ENCODE measurements at regions not wholly inside any gene's neighbourhood (a gene's known extent, or its start where the extent isn't known, plus 50 kb on each side); places are given as distances from the start of the nearest gene placed in this dataset.

DNA sequence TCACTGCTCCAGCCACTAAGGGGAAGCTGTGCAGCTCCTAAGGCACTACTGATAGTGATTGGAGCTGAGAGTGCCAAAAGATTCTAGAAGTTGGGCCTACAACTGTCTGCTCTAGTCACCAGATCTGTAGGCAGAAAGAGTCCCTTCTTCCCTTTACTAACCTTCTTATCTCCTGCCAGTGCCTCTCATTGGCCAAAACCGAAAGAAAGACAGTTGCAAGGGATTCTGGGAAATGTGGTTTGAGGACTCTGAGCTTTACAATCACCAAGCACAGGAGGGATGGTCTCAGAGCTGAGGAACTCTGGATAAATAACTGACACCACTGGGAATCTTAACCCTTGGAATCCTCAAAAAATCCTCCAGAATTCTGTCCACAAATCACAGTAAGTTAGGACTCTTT lies 615.8 kb downstream of the CCSER2 start:
- H3K4me1 ChIP-seq (ENCODE audit: insufficient read depth, low read length, poor library complexity, severe bottlenecking), result no peaks in the 10 kb centered on the region
- no peaks in the 10 kb centered on the region for H3K9me3 ChIP-seq (ENCODE audit: low read depth, low read length, poor library complexity, severe bottlenecking)
- no peaks in the 10 kb centered on the region for H3K27me3 ChIP-seq (replicated peaks; ENCODE audit: insufficient read depth, low read depth, low read length, poor library complexity)
- no peak overlapping the region for H3K4me3 ChIP-seq (ENCODE audit: low read depth, low read length, poor library complexity, severe bottlenecking)
- DNase-seq (ENCODE audit: low spot score), result peak; percentile 7
- no TSS peak for BruUV-seq (replicated peaks)
- no peak overlapping the region for H3K27ac ChIP-seq (ENCODE audit: low read depth, low read length, poor library complexity, severe bottlenecking)
- CTCF ChIA-PET, result no interaction called here
- H3K36me3 ChIP-seq (ENCODE audit: insufficient read depth, low read length, poor library complexity, severe bottlenecking), result no peaks in the 10 kb centered on the region
- intact Hi-C loops (cut with micrococcal nuclease; ENCODE audit: unreplicated experiment), result no loop called here
- POLR2A ChIA-PET (ENCODE audit: low non-redundant PET), result interaction anchor here (0.7 kb wide), 1 partner anchor 1308 kb away, joined by 4 read pairs; no protein-coding TSS in a partner anchor
- TF ChIP-seq EZH2 (IDR thresholded peaks at IDR 0.05; ENCODE audit: borderline replicate concordance, low read depth, low read length, poor library complexity, severe bottlenecking), result no peak
- TF ChIP-seq, protein P1, sequence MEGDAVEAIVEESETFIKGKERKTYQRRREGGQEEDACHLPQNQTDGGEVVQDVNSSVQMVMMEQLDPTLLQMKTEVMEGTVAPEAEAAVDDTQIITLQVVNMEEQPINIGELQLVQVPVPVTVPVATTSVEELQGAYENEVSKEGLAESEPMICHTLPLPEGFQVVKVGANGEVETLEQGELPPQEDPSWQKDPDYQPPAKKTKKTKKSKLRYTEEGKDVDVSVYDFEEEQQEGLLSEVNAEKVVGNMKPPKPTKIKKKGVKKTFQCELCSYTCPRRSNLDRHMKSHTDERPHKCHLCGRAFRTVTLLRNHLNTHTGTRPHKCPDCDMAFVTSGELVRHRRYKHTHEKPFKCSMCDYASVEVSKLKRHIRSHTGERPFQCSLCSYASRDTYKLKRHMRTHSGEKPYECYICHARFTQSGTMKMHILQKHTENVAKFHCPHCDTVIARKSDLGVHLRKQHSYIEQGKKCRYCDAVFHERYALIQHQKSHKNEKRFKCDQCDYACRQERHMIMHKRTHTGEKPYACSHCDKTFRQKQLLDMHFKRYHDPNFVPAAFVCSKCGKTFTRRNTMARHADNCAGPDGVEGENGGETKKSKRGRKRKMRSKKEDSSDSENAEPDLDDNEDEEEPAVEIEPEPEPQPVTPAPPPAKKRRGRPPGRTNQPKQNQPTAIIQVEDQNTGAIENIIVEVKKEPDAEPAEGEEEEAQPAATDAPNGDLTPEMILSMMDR (conservative IDR thresholded peaks at IDR 0.05; ENCODE audit: low read depth, low read length), result no peak

DNA sequence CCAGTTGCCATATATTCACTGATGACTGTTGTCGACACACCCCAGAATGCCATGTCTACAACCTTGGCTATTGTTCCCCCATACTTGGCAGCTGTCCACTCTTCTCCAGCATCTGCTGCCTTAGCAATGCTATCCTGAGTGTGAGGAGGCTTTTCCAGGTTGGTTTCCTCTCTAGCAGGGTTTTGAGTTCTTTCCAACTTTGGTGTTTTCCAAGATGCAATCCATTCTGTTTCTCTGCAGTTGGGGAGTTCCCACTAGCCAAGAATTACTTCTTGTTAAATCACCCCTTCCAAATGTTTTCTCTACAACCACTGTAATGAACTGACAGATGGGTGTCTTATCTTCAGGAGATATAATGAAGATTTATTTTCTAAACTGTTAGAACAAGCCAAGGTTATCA lies 617.4 kb downstream of the CCSER2 start:
- POLR2A ChIA-PET (ENCODE audit: low non-redundant PET), result no interaction called here
- TF ChIP-seq EZH2 (IDR thresholded peaks at IDR 0.05; ENCODE audit: borderline replicate concordance, low read depth, low read length, poor library complexity, severe bottlenecking), result no peak
- TF ChIP-seq, protein P1 (conservative IDR thresholded peaks at IDR 0.05; ENCODE audit: low read depth, low read length), result no peak

DNA sequence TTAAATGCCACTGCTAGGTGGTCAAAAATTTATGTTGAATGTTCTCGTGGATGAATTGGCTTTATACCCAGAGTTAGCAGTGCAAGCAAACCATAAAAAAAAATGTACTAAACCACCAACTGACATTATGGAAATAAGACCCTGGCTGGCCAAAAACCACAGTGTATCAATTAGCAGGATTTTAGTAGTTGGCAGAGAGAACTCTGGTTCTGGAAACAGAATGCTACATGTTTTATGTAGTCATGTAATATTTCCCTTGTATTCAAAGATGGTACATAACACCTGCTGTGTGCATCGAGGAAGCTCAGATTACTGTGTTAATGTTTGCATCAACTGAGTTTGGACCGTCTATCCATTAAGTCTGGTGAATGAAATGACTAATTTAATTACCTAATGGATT lies 618.5 kb downstream of the CCSER2 start:
- ChIA-PET POLR2A (ENCODE audit: low non-redundant PET) (no interaction called here), CTCF (no interaction called here)
- H3K27ac ChIP-seq (ENCODE audit: low read depth, low read length, poor library complexity, severe bottlenecking), result no peak overlapping the region
- TF ChIP-seq EZH2 (IDR thresholded peaks at IDR 0.05; ENCODE audit: borderline replicate concordance, low read depth, low read length, poor library complexity, severe bottlenecking), result no peak
- TF ChIP-seq, protein P1 (conservative IDR thresholded peaks at IDR 0.05; ENCODE audit: low read depth, low read length), result no peak
- H3K36me3 ChIP-seq (ENCODE audit: insufficient read depth, low read length, poor library complexity, severe bottlenecking), result no peaks in the 10 kb centered on the region
- no TSS peak for BruUV-seq (replicated peaks)
- peak; percentile 3 for DNase-seq (ENCODE audit: low spot score)
- H3K9me3 ChIP-seq (ENCODE audit: low read depth, low read length, poor library complexity, severe bottlenecking), result no peaks in the 10 kb centered on the region
- H3K4me3 ChIP-seq (ENCODE audit: low read depth, low read length, poor library complexity, severe bottlenecking), result no peak overlapping the region
- intact Hi-C loops (cut with micrococcal nuclease; ENCODE audit: unreplicated experiment), result no loop called here
- H3K27me3 ChIP-seq (replicated peaks; ENCODE audit: insufficient read depth, low read depth, low read length, poor library complexity), result no peaks in the 10 kb centered on the region
- H3K4me1 ChIP-seq (ENCODE audit: insufficient read depth, low read length, poor library complexity, severe bottlenecking), result no peaks in the 10 kb centered on the region

More for the DNA sequence above, 617.4 kb downstream of the CCSER2 start:
- DNase-seq (ENCODE audit: low spot score), result no peak
- intact Hi-C loops (cut with micrococcal nuclease; ENCODE audit: unreplicated experiment), result no loop called here
- Histone ChIP-seq H3K27ac (ENCODE audit: low read depth, low read length, poor library complexity, severe bottlenecking) (no peak overlapping the region), H3K36me3 (ENCODE audit: insufficient read depth, low read length, poor library complexity, severe bottlenecking) (no peaks in the 10 kb centered on the region), H3K27me3 (replicated peaks; ENCODE audit: insufficient read depth, low read depth, low read length, poor library complexity) (no peaks in the 10 kb centered on the region), H3K9me3 (ENCODE audit: low read depth, low read length, poor library complexity, severe bottlenecking) (no peaks in the 10 kb centered on the region), H3K4me3 (ENCODE audit: low read depth, low read length, poor library complexity, severe bottlenecking) (no peak overlapping the region), H3K4me1 (ENCODE audit: insufficient read depth, low read length, poor library complexity, severe bottlenecking) (no peaks in the 10 kb centered on the region)
- no TSS peak for BruUV-seq (replicated peaks)
- CTCF ChIA-PET, result no interaction called here
